HEK293 (cell line): ENCODE measurements at regions not wholly inside any gene's neighbourhood (a gene's known extent, or its start where the extent isn't known, plus 50 kb on each side); places are given as distances from the start of the nearest gene placed in this dataset.
"Not testable (repeated sequence)": the region's sequence is repeated elsewhere in the genome, so short reads cannot be mapped to it uniquely, and the experiment has no call there.

ENCODE experiments used
- CTCF ChIA-PET: fragments of 350-600 bp; formaldehyde crosslinking; extraction: SDS; loops from one replicate; lab custom pipeline; 2021; ENCODE audit warnings: antibody characterized with exemption; lab: Yijun Ruan, JAX
- POLR2A ChIA-PET: fragments of 300-600 bp; formaldehyde crosslinking; extraction: SDS; loops from one replicate; lab custom pipeline; 2020; ENCODE audit warnings: antibody characterized with exemption, inconsistent platforms; lab: Yijun Ruan, JAX
- H3K27ac ChIP-seq: fragments of 200-500 bp; sonication (Bioruptor generic); 2 replicates; pipeline ENCODE4 v1.5.1; 2014; ENCODE audit warnings: low read depth, low read length, control low read depth, inconsistent platforms; ENCODE audit errors: extremely low read depth
- H3K36me3 ChIP-seq, 2 experiments: fragments of 200-500 bp in 1 of 2; sonication (Bioruptor generic) in 1 of 2; 1 replicate in 1 of 2; 2 replicates in 1 of 2; pipeline ENCODE4 v1.5.1; 2014 to 2017; ENCODE audit warnings: inconsistent platforms in 2 of 2, low read length in 2 of 2; ENCODE audit not compliant: control insufficient read depth in 2 of 2, insufficient read depth in 1 of 2
- H3K4me1 ChIP-seq: fragments of 200-500 bp; sonication (Bioruptor generic); 2 replicates; pipeline ENCODE4 v1.5.1; 2014; ENCODE audit warnings: mild to moderate bottlenecking, low read length, inconsistent platforms; ENCODE audit not compliant: control insufficient read depth, insufficient read depth
- H3K4me3 ChIP-seq: 2 replicates; pipeline ENCODE4 v1.5.1; 2011; ENCODE audit warnings: low read depth, mild to moderate bottlenecking, control low read depth, low read length, moderate library complexity
- H3K9me3 ChIP-seq: fragments of 200-500 bp; sonication (Bioruptor generic); 2 replicates; pipeline ENCODE4 v1.5.1; 2014; ENCODE audit warnings: low read depth, low read length, inconsistent platforms; ENCODE audit not compliant: control insufficient read depth, insufficient read depth
- GLI4 ChIP-seq: fragments of 450-650 bp; formaldehyde crosslinking; IDR thresholded peaks from 2 replicates; pipeline ENCODE4 v1.5.1; 2016; ENCODE audit warnings: missing biosample characterization, missing genetic modification characterization
- KLF16 ChIP-seq: fragments of 450-650 bp; formaldehyde crosslinking; IDR thresholded peaks from 2 replicates; pipeline ENCODE4 v1.5.1; 2017; ENCODE audit warnings: missing biosample characterization, missing genetic modification characterization
- MEIS1 ChIP-seq: sonication (generic); formaldehyde crosslinking; IDR thresholded peaks from 2 replicates; pipeline ENCODE4 v1.8.1; 2022; ENCODE audit warnings: missing genetic modification reagents, mild to moderate bottlenecking, borderline replicate concordance
- PRDM1 ChIP-seq: fragments of 450-650 bp; formaldehyde crosslinking; IDR thresholded peaks from 2 replicates; pipeline ENCODE4; 2016; ENCODE audit warnings: missing biosample characterization, missing genetic modification characterization
- TCF7L2 ChIP-seq: IDR thresholded peaks from 2 replicates; pipeline ENCODE4 v1.6.1; 2011; ENCODE audit warnings: low read depth, mild to moderate bottlenecking, inconsistent platforms, low read length, moderate library complexity, borderline replicate concordance
- ZBTB20 ChIP-seq: fragments of 450-650 bp; formaldehyde crosslinking; IDR thresholded peaks from 2 replicates; pipeline ENCODE4 v1.5.1; 2016; ENCODE audit warnings: missing biosample characterization, missing genetic modification characterization
- ZNF2 ChIP-seq: fragments of 450-650 bp; formaldehyde crosslinking; IDR thresholded peaks from 2 replicates; pipeline ENCODE4 v1.5.1; 2016; ENCODE audit warnings: missing biosample characterization, missing genetic modification characterization
- ZNF239 ChIP-seq: fragments of 450-650 bp; formaldehyde crosslinking; IDR thresholded peaks from 2 replicates; pipeline ENCODE4 v1.5.1; 2016; ENCODE audit warnings: missing biosample characterization, missing genetic modification characterization
- ZNF266 ChIP-seq: fragments of 450-650 bp; formaldehyde crosslinking; IDR thresholded peaks from 2 replicates; pipeline ENCODE4 v1.5.1; 2016; ENCODE audit warnings: missing biosample characterization, missing genetic modification characterization, low read depth
- ZNF426 ChIP-seq: fragments of 450-650 bp; formaldehyde crosslinking; IDR thresholded peaks from 2 replicates; pipeline ENCODE4 v1.5.1; 2017; ENCODE audit warnings: missing biosample characterization, missing genetic modification characterization, mild to moderate bottlenecking, inconsistent platforms, moderate library complexity
- ZNF510 ChIP-seq: fragments of 450-650 bp; formaldehyde crosslinking; IDR thresholded peaks from 2 replicates; pipeline ENCODE4 v1.5.1; 2018; ENCODE audit warnings: mild to moderate bottlenecking, missing genetic modification characterization, missing biosample characterization; ENCODE audit not compliant: insufficient replicate concordance
- ZNF529 ChIP-seq: fragments of 450-650 bp; formaldehyde crosslinking; IDR thresholded peaks from 2 replicates; pipeline ENCODE4 v1.5.1; 2017; ENCODE audit warnings: missing genetic modification characterization, missing biosample characterization; ENCODE audit not compliant: insufficient replicate concordance
- ZNF677 ChIP-seq: fragments of 450-650 bp; IDR thresholded peaks from 2 replicates; pipeline ENCODE4 v1.5.0; 2018; ENCODE audit warnings: missing biosample characterization, mild to moderate bottlenecking, missing genetic modification characterization, moderate library complexity
- ZNF785 ChIP-seq: fragments of 450-650 bp; formaldehyde crosslinking; IDR thresholded peaks from 2 replicates; pipeline ENCODE4 v1.5.1; 2016; ENCODE audit warnings: missing biosample characterization, missing genetic modification characterization
- ZNF843 ChIP-seq: fragments of 450-650 bp; formaldehyde crosslinking; IDR thresholded peaks from 2 replicates; pipeline ENCODE4 v1.5.1; 2016; ENCODE audit warnings: missing biosample characterization, missing genetic modification characterization
- TF ChIP-seq, protein P1 (sequence below): fragments of 450-650 bp; IDR thresholded peaks from 2 replicates; pipeline ENCODE4 v1.5.1; 2018; ENCODE audit warnings: missing biosample characterization, mild to moderate bottlenecking, missing genetic modification characterization
- TF ChIP-seq, protein P2 (sequence below): fragments of 450-650 bp; formaldehyde crosslinking; IDR thresholded peaks from 2 replicates; pipeline ENCODE4 v1.5.1; 2016; ENCODE audit warnings: missing biosample characterization, missing genetic modification characterization
- TF ChIP-seq, protein P3 (sequence below): fragments of 450-650 bp; formaldehyde crosslinking; IDR thresholded peaks from 2 replicates; pipeline ENCODE4 v1.5.1; 2016; ENCODE audit warnings: missing biosample characterization, missing genetic modification characterization

DNA sequence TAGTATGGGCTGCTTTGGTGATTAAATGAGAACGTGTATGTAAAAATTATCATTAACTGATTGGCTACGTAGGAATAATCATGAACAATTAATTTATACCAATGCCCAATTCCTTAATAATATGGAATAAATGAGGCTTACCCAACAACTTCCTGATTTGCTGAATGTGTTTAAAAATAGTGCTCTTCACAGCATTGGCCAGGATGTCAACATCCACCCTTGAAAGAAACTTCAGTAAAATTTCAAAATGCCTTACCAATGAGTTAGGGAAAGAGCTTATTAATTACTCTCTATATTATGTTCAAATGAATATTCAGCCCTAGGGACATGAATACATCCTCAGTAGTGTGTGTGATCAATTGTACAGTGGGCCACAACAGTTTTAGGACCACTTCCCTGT, 401.4 kb downstream of the PSAT1 start:
- Histone ChIP-seq H3K9me3 (no peaks in the 10 kb centered on the region), H3K27ac (no peak overlapping the region), H3K4me1 (no peaks in the 10 kb centered on the region), H3K4me3 (no peak overlapping the region), H3K36me3 (no peaks in the 10 kb centered on the region)
- CTCF ChIA-PET: interaction anchor here (0.5 to 0.6 kb wide), 2 partner anchors 17 to 431 kb away, joined by 3 read pairs; no protein-coding TSS in a partner anchor
- POLR2A ChIA-PET: no interaction called here
- TF ChIP-seq ZNF785: no peak
- TF ChIP-seq ZNF426 (tag by site-specific recombination): no peak
- TF ChIP-seq, protein P1, sequence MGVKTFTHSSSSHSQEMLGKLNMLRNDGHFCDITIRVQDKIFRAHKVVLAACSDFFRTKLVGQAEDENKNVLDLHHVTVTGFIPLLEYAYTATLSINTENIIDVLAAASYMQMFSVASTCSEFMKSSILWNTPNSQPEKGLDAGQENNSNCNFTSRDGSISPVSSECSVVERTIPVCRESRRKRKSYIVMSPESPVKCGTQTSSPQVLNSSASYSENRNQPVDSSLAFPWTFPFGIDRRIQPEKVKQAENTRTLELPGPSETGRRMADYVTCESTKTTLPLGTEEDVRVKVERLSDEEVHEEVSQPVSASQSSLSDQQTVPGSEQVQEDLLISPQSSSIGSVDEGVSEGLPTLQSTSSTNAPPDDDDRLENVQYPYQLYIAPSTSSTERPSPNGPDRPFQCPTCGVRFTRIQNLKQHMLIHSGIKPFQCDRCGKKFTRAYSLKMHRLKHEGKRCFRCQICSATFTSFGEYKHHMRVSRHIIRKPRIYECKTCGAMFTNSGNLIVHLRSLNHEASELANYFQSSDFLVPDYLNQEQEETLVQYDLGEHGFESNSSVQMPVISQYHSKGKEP (tag by site-specific recombination): no peak
- no peak for TF ChIP-seq PRDM1 (tag by site-specific recombination)
- TF ChIP-seq TCF7L2: no peak
- TF ChIP-seq ZNF843 (tag by site-specific recombination): no peak
- TF ChIP-seq ZNF677 (tag by site-specific recombination): no peak
- TF ChIP-seq, protein P2, sequence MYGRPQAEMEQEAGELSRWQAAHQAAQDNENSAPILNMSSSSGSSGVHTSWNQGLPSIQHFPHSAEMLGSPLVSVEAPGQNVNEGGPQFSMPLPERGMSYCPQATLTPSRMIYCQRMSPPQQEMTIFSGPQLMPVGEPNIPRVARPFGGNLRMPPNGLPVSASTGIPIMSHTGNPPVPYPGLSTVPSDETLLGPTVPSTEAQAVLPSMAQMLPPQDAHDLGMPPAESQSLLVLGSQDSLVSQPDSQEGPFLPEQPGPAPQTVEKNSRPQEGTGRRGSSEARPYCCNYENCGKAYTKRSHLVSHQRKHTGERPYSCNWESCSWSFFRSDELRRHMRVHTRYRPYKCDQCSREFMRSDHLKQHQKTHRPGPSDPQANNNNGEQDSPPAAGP: no peak
- TF ChIP-seq GLI4 (tag by site-specific recombination): no peak
- TF ChIP-seq ZNF529 (tag by site-specific recombination): no peak
- TF ChIP-seq ZNF239 (tag by site-specific recombination): no peak
- TF ChIP-seq ZNF510 (tag by site-specific recombination): no peak
- TF ChIP-seq ZNF2: no peak
- TF ChIP-seq MEIS1 (CRISPR knock-in tag): no peak
- TF ChIP-seq, protein P3, sequence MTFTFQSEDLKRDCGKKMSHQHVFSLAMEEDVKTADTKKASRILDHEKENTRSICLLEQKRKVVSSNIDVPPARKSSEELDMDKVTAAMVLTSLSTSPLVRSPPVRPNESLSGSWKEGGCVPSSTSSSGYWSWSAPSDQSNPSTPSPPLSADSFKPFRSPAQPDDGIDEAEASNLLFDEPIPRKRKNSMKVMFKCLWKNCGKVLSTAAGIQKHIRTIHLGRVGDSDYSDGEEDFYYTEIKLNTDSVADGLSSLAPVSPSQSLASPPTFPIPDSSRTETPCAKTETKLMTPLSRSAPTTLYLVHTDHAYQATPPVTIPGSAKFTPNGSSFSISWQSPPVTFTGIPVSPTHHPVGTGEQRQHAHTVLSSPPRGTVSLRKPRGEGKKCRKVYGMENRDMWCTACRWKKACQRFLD (tag by site-specific recombination): no peak
- no peak for TF ChIP-seq KLF16 (tag by site-specific recombination)
- no peak for TF ChIP-seq ZBTB20 (tag by site-specific recombination)
- no peak for TF ChIP-seq ZNF266 (tag by site-specific recombination)

DNA sequence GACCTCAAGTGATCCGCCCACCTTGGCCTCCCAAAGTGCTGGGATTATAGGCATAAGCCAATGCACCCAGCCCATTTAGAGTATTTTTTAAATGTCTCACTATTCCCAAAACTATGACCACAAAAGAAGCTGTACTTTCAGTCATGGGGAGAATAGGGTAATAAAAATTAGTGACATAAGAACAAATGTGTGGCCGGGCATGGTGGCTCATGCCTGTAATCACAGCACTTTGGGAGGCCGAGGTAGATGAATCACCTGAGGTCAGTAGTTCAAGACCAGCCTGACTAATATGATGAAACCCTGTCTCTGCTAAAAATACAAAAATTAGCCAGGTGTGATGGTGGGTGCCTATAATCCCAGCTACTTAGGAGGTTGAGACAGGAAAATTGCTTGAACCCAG, 402.3 kb downstream of the PSAT1 start:
- H3K27ac ChIP-seq: not testable (repeated sequence)
- CTCF ChIA-PET: interaction anchor here (0.6 to 0.9 kb wide), 2 partner anchors 61 to 837 kb away, joined by 3 read pairs; no protein-coding TSS in a partner anchor

DNA sequence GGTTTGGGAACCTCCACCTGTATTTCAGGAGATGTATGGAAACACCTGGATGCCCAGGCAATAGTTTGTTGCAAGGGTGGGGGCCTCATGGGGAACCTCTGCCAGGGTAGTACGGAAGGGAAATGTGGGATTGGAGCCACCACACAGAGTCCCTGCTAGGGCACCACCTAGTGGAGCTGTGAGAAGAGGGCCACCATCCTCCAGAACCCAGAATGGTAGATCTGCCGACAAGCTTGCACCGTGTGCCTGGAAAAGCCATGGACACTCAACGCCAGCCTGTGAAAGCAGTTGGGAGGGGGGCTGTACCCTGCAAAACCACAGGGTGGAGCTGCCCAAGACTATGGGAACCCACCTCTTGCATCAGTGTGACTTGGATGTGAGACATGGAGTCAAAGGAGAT, 407.2 kb downstream of the PSAT1 start:
- H3K27ac ChIP-seq, H3K4me1 ChIP-seq, POLR2A ChIA-PET, H3K4me3 ChIP-seq, H3K36me3 ChIP-seq, H3K9me3 ChIP-seq: not testable (repeated sequence)
- CTCF ChIA-PET: interaction anchor here (0.6 to 1.3 kb wide), 7 partner anchors 9 to 103 kb away, joined by 3 to 5 read pairs (median 3); no protein-coding TSS in a partner anchor

More for the DNA sequence above, 402.3 kb downstream of the PSAT1 start:
- H3K9me3 ChIP-seq, H3K36me3 ChIP-seq, POLR2A ChIA-PET, H3K4me3 ChIP-seq, H3K4me1 ChIP-seq: not testable (repeated sequence)
